WTC11 (cell line): ENCODE measurements at regions not wholly inside any gene's neighbourhood (a gene's known extent, or its start where the extent isn't known, plus 50 kb on each side); places are given as distances from the start of the nearest gene placed in this dataset.

Experiments used
- CREB1 ChIP-seq: sonication (generic); formaldehyde crosslinking; IDR thresholded peaks from 2 replicates; pipeline ENCODE4 v1.8.0; 2023; ENCODE audit warnings: mild to moderate bottlenecking, missing genetic modification reagents
- CTCF ChIP-seq: fragments of 200-600 bp; IDR thresholded peaks from 2 replicates; pipeline ENCODE4 v1.8.0; 2022; ENCODE audit warnings: antibody characterized with exemption
- ETV6 ChIP-seq: sonication (generic); formaldehyde crosslinking; IDR thresholded peaks from 2 replicates; pipeline ENCODE4 v1.8.1; 2022; ENCODE audit warnings: mild to moderate bottlenecking, missing genetic modification reagents
- MAX ChIP-seq: sonication (generic); formaldehyde crosslinking; IDR thresholded peaks from 2 replicates; pipeline ENCODE4 v1.8.0; 2022; ENCODE audit warnings: mild to moderate bottlenecking, missing genetic modification reagents
- SP1 ChIP-seq: sonication (generic); formaldehyde crosslinking; conservative IDR thresholded peaks from 2 replicates; pipeline ENCODE4 v1.8.1; 2022; ENCODE audit warnings: missing genetic modification reagents
- ZNF317 ChIP-seq: sonication (generic); formaldehyde crosslinking; IDR thresholded peaks from 2 replicates; pipeline ENCODE4 v1.8.1; 2023; ENCODE audit warnings: low read depth, mild to moderate bottlenecking, moderate library complexity, missing genetic modification reagents, borderline replicate concordance
- TF ChIP-seq, protein P1 (sequence below): sonication (generic); formaldehyde crosslinking; IDR thresholded peaks from 2 replicates; pipeline ENCODE4 v1.8.1; 2023; ENCODE audit warnings: mild to moderate bottlenecking, missing genetic modification reagents, borderline replicate concordance

DNA sequence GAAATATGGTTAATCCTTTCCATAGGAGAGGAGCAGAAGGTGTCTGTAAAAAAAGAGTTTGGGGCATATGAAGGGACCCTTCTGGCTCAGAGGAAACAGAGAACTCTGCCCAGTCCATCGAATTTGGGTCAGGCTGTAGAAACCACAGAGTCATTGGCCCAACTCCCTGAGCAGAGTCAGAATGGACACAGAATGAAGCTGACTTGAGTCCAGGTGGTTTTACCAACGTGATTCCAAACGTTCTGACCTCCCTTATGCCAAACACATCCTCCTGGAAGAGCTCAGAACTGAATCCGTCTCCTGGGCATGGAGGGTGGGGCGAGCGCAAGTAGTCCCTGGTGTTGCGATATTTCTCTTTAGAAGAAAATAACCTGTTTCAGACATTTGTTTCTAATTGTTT is 138.8 kb downstream of the DAD1 start:
- no peak for TF ChIP-seq ETV6 (CRISPR knock-in tag)
- TF ChIP-seq CTCF, result no peak
- no peak for TF ChIP-seq ZNF317 (CRISPR knock-in tag)
- TF ChIP-seq, protein P1, sequence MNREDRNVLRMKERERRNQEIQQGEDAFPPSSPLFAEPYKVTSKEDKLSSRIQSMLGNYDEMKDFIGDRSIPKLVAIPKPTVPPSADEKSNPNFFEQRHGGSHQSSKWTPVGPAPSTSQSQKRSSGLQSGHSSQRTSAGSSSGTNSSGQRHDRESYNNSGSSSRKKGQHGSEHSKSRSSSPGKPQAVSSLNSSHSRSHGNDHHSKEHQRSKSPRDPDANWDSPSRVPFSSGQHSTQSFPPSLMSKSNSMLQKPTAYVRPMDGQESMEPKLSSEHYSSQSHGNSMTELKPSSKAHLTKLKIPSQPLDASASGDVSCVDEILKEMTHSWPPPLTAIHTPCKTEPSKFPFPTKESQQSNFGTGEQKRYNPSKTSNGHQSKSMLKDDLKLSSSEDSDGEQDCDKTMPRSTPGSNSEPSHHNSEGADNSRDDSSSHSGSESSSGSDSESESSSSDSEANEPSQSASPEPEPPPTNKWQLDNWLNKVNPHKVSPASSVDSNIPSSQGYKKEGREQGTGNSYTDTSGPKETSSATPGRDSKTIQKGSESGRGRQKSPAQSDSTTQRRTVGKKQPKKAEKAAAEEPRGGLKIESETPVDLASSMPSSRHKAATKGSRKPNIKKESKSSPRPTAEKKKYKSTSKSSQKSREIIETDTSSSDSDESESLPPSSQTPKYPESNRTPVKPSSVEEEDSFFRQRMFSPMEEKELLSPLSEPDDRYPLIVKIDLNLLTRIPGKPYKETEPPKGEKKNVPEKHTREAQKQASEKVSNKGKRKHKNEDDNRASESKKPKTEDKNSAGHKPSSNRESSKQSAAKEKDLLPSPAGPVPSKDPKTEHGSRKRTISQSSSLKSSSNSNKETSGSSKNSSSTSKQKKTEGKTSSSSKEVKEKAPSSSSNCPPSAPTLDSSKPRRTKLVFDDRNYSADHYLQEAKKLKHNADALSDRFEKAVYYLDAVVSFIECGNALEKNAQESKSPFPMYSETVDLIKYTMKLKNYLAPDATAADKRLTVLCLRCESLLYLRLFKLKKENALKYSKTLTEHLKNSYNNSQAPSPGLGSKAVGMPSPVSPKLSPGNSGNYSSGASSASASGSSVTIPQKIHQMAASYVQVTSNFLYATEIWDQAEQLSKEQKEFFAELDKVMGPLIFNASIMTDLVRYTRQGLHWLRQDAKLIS (CRISPR knock-in tag), result no peak
- no peak for TF ChIP-seq MAX
- TF ChIP-seq SP1 (CRISPR knock-in tag), result no peak
- no peak for TF ChIP-seq CREB1 (CRISPR knock-in tag)
